ENCODE measurements at regions not wholly inside any gene's neighbourhood (a gene's known extent, or its start where the extent isn't known, plus 50 kb on each side); places are given as distances from the start of the nearest gene placed in this dataset.

DNA sequence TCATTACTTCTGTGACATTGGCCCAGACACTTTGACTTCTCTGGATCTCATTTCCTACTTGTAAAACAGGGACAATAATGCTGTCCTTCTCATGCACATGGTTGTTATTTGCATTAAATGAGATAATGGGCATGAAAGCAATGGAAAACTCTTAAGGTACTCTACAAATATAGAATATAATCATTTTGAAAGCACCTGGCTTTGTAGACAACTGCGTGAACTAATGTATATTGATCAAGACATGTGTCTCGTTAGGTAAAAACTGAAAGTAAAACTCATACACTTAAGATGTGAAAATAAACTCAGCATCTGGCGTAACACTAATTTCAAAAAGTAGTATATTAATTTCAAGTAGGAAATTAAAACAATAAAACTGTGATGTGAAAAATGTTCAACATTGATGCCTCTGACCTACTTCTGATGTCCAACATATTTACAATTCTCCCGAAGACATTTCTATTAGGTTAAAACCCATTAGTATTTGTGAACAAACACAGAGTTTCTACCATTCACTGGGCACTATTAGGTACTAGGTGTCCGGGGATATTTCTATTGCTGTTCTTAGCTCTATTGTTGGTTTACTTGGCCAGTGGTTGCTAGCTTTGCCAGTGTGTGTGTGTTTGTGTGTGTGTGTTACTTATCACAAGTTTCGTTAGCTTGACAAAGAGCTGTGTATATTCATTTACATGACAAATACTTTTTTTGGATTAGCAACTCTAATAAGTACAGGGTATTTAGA lies 220.5 kb downstream of the KCNRG start:
- no peak for TF ChIP-seq CTCF (IDR thresholded peaks at IDR 0.05; ENCODE audit: low read depth, low read length, missing control alignments)
- H3K4me3 ChIP-seq (ENCODE audit: low read depth, low read length) = no peak overlapping the region; the same call in 1 of the 2 replicates

DNA sequence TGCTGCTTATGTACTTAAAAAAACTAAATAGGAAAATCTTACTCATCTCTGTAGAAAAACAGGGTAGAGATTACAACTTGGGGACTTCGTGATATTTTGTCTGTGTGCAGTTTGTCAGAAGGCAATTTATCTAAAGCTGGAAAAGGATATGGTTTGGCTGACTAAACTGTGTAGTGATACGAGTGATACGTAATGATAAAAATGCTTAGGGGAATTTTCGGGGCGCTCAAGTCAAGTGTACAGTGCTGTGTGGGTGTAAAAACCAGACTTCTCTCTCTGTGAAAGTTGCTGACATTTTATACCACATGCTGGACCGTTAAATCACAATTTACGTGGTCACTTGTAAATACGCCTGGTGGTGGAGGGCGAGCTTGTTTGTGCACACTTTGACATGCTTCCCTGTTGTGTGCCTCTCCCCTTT lies 221.7 kb downstream of the KCNRG start:
- no peak overlapping the region for H3K4me3 ChIP-seq (ENCODE audit: low read depth, low read length)
- TF ChIP-seq CTCF (IDR thresholded peaks at IDR 0.05; ENCODE audit: low read depth, low read length, missing control alignments) = no peak
- peak; percentile 69 for DNase-seq (ENCODE audit: low read depth)

More for the DNA sequence above, 220.5 kb downstream of the KCNRG start:
- no peak for DNase-seq (ENCODE audit: low read depth)

DNA sequence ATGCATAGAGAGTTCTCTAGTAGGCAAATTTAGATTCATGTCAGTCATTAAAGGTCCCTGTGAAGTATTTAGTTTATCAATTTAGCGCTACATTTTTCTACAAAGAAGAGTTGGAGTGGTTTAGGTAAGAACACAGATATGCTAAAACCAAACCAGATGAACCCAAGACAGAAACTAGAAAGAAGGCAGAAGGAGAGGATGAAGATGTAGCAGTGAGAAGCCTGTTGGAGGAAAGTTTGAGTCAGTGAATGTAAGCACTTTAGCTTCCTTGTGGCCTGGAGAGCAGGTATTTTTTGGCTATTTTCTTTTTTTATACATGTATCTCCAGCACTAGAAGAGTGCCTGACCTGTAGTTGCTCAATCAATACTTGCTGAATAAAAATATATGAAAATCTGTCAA lies 223.7 kb downstream of the KCNRG start:
- DNase-seq (ENCODE audit: low read depth) = no peak
- no peak overlapping the region for H3K4me3 ChIP-seq (ENCODE audit: low read depth, low read length)
- no peak for TF ChIP-seq CTCF (IDR thresholded peaks at IDR 0.05; ENCODE audit: low read depth, low read length, missing control alignments)

DNA sequence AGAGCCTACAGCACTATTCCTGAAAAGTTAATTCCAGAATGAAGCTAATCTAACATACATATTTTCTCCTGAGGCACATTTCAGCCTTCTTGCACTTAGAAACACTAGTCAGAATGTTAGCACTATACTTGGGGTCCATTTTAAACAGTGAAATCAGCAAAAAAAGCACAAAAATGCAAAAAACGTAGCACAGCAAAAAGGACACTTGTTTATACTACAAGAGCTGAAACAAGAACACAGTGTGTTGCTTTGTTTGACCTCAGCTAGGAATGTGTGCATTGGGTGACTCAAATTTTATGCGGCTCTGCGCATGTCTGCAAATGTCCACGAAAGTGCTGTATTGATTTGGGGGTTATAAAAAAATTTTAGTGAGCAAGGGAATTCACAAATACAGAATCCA lies 226.2 kb downstream of the KCNRG start:
- H3K4me3 ChIP-seq (ENCODE audit: low read depth, low read length) = no peak overlapping the region
- no peak for TF ChIP-seq CTCF (IDR thresholded peaks at IDR 0.05; ENCODE audit: low read depth, low read length, missing control alignments)
- no peak for DNase-seq (ENCODE audit: low read depth)

- no peak for DNase-seq (ENCODE audit: low read depth)
- TF ChIP-seq CTCF (IDR thresholded peaks at IDR 0.05; ENCODE audit: low read depth, low read length, missing control alignments) = no peak
- H3K4me3 ChIP-seq (ENCODE audit: low read depth, low read length) = no peak overlapping the region
Measured at GRCh38 chr13:50243931-50244330, 228.7 kb downstream of the KCNRG start.

GRCh38 chr13:50244355-50244712 lies 229.1 kb downstream of the KCNRG start:
- no peak for DNase-seq (ENCODE audit: low read depth)
- TF ChIP-seq CTCF (IDR thresholded peaks at IDR 0.05; ENCODE audit: low read depth, low read length, missing control alignments) = no peak
- no peak overlapping the region for H3K4me3 ChIP-seq (ENCODE audit: low read depth, low read length)

All from GM12864 (cell line).